Spinal cord (tissue), 9 donors: ENCODE measurements at regions not wholly inside any gene's neighbourhood (a gene's known extent, or its start where the extent isn't known, plus 50 kb on each side); places are given as distances from the start of the nearest gene placed in this dataset.

Source experiments
- DNase-seq, 6 donors: peaks; one replicate each; pipeline versions ENCODE4 v3.0.0 to v3.0.0-alpha.2; 2013 to 2015; ENCODE audit warnings: low spot score in 6 of 6, low read depth in 4 of 6
- H3K27ac ChIP-seq: one replicate; pipeline ENCODE4 v1.5.1; 2013; ENCODE audit warnings: low read depth, low read length, control low read depth
- H3K27me3 ChIP-seq: one replicate; pipeline ENCODE4 v1.6.1; 2013; ENCODE audit warnings: low read length; ENCODE audit not compliant: control insufficient read depth, insufficient read depth
- H3K36me3 ChIP-seq: one replicate; pipeline ENCODE4 v1.6.1; 2013; ENCODE audit warnings: low read length; ENCODE audit not compliant: control insufficient read depth, insufficient read depth
- H3K4me1 ChIP-seq: one replicate; pipeline ENCODE4 v1.6.1; 2013; ENCODE audit warnings: low read length; ENCODE audit not compliant: control insufficient read depth, insufficient read depth
- H3K4me3 ChIP-seq: one replicate; pipeline ENCODE4 v1.5.1; 2013; ENCODE audit warnings: low read depth, low read length, control low read depth
- H3K9me3 ChIP-seq: one replicate; pipeline ENCODE4 v1.6.1; 2013; ENCODE audit warnings: low read length; ENCODE audit not compliant: control insufficient read depth, insufficient read depth
- WGBS: methylation state at CpG from one replicate; pipeline ENCODE4 v1.1.5; 2013; ENCODE audit warnings: missing lambda C conversion rate; ENCODE audit not compliant: insufficient coverage; 5-methylcytosine and 5-hydroxymethylcytosine counted together
- donor health status: healthy.

DNA sequence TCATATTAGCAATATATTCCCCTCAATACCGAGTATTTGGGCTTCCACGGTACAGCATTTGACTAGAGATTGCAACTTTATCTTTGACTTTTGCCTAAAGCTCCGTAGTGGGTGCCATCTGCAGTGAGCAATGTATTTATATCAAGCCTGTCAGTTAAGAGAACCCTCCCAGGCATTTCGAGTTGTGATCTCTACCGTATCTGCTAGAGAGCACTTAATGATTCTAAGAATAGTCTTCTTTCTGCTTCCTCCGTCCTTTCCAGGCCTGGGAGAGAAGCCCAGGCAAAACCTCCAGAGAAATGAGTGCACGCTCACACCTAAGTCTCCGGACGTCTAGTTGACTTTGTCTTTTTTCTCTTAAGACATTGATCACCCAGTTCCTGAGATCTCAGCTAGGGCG lies 210.6 kb downstream of the KLF6 start:
- Histone ChIP-seq H3K36me3 (no peaks in the 10 kb centered on the region), H3K27ac (no peak overlapping the region), H3K9me3 (no peaks in the 10 kb centered on the region), H3K27me3 (no peaks in the 10 kb centered on the region), H3K4me3 (no peak overlapping the region), H3K4me1 (peaks cover 19% of the 10 kb centered on the region)
- no peak for DNase-seq
- WGBS, result 92% methylated on average over 7 of the region's 10 CpGs

DNA sequence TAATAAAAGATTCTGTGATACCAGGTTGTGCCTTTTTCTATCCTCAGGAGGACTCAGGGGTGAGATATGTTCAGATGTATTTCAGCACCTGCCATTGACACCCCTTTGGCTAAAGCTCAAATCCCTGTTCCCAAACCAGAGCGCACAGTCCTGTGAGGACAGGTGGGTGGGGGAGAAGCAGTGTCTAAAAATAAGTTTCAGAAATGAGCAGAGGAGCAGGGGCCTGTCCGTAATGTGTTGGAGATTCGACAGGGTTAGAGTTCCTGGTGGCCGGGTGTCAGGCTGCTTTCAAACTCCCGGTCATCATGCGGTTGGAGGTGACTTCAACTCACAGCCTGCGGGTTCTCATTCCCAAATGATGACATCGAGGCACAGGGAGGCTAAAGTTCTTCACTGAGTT lies 211.5 kb downstream of the KLF6 start:
- Histone ChIP-seq H3K4me1 (peaks cover 19% of the 10 kb centered on the region), H3K27me3 (no peaks in the 10 kb centered on the region), H3K9me3 (no peaks in the 10 kb centered on the region), H3K4me3 (no peak overlapping the region), H3K36me3 (no peaks in the 10 kb centered on the region), H3K27ac (no peak overlapping the region)
- WGBS, result 83% methylated on average over 7 of the region's 8 CpGs
- no peak for DNase-seq

DNA sequence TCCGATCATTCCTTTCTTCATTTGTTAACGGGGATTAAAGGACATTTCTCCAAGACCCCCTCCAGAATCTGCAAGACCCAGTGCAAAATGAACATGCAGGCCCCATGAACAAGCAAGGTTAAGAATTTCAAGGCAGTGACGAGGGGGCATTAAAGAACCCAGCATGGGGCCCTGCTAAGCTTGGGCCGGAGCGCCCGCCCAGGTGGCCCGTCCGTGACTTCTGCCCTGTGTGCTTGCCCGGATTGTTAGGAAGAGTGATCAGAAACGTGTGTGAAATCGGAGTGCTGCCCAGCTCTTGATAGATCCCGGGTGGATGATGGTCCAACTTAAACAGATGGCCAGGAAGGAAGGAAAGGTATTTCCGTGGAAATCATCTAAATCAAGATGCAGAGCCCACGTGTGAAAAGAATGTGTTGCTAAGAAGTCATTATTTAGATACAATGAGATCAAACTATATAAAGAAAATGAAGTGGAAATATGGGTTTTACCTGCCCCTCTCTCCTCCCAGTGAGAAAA lies 213.6 kb downstream of the KLF6 start:
- peaks cover 19% of the 10 kb centered on the region for H3K4me1 ChIP-seq
- no peak overlapping the region for H3K4me3 ChIP-seq
- no peaks in the 10 kb centered on the region for H3K27me3 ChIP-seq
- no peaks in the 10 kb centered on the region for H3K36me3 ChIP-seq
- no peak for DNase-seq
- H3K9me3 ChIP-seq, result no peaks in the 10 kb centered on the region
- 92% methylated on average over 12 of the region's 14 CpGs for WGBS
- peak overlapping the region; percentile 67 for H3K27ac ChIP-seq

GRCh38 chr10:3570855-3571266 lies 214.1 kb downstream of the KLF6 start:
- Histone ChIP-seq H3K36me3 (no peaks in the 10 kb centered on the region), H3K27ac (peak overlapping the region; percentile 67), H3K4me1 (peaks cover 19% of the 10 kb centered on the region), H3K4me3 (no peak overlapping the region), H3K9me3 (peaks cover 1% of the 10 kb centered on the region), H3K27me3 (no peaks in the 10 kb centered on the region)
- WGBS, result 58% methylated on average over 8 of the region's 9 CpGs
- DNase-seq, result peak in 1 of 6 donors; percentile 31

GRCh38 chr10:3570131-3570729 lies 214.8 kb downstream of the KLF6 start:
- H3K36me3 ChIP-seq, result no peaks in the 10 kb centered on the region
- DNase-seq, result peak in 2 of 6 donors; percentile 48 to 54
- no peak overlapping the region for H3K4me3 ChIP-seq
- H3K27ac ChIP-seq, result peak overlapping the region; percentile 67
- WGBS, result 61% methylated on average over 13 of the region's 13 CpGs
- H3K27me3 ChIP-seq, result no peaks in the 10 kb centered on the region
- peaks cover 2% of the 10 kb centered on the region for H3K9me3 ChIP-seq
- peaks cover 19% of the 10 kb centered on the region for H3K4me1 ChIP-seq

DNA sequence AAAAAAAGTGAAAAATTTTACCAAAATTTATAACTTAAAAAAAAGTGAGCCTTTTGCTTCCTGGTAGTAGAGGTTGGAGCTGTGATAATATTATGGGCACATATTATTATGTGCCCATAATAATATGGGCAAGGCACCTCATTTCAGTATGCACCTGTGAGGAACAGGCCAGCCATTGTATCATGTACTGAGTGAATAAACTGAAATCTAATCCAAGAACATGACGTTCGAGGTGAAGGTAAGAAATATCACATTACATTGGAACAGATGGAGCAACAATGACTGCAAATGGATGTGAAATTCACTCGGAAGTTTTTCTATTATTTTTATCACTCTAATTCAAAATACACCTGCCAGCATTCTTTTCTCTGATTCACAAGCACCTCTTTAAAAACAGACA lies 216.0 kb downstream of the KLF6 start:
- H3K27ac ChIP-seq, result no peak overlapping the region
- H3K4me1 ChIP-seq, result peaks cover 19% of the 10 kb centered on the region
- H3K36me3 ChIP-seq, result no peaks in the 10 kb centered on the region
- no CpG with 5 or more reads among the region's 3 CpGs for WGBS
- H3K27me3 ChIP-seq, result no peaks in the 10 kb centered on the region
- peaks cover 2% of the 10 kb centered on the region for H3K9me3 ChIP-seq
- no peak overlapping the region for H3K4me3 ChIP-seq
- DNase-seq, result no peak

- DNase-seq, result no peak
- H3K9me3 ChIP-seq, result peaks cover 2% of the 10 kb centered on the region
- H3K27me3 ChIP-seq, result no peaks in the 10 kb centered on the region
- H3K36me3 ChIP-seq, result no peaks in the 10 kb centered on the region
- no peak overlapping the region for H3K4me3 ChIP-seq
- peaks cover 19% of the 10 kb centered on the region for H3K4me1 ChIP-seq
- WGBS, result 88% methylated on average over 6 of the region's 7 CpGs
- no peak overlapping the region for H3K27ac ChIP-seq
Observed at GRCh38 chr10:3568392-3568791, 216.6 kb downstream of the KLF6 start.

- 90% methylated on average over 3 of the region's 9 CpGs for WGBS
Observed at GRCh38 chr10:3567291-3567963, 217.6 kb downstream of the KLF6 start.

DNA sequence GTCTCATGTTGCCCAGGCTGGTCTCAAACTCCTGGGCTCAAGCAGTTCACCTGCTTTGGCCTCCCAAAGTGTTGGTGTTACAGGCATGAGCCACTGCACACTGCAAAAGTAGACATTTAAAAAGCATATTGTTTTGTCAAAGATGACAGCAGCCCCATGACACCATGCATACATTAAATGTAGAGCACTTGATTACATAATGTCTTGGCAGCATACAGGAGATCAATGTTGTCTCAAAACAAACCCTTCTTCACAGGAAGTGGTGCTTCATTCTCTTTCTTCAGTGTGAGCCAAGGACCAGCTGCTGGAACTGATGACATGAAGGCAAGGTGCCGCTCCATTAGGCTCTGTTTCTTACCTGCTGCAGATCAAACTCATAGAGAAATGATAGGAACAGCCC lies 218.4 kb downstream of the KLF6 start:
- Histone ChIP-seq H3K27ac (no peak overlapping the region), H3K4me1 (peaks cover 19% of the 10 kb centered on the region), H3K9me3 (peaks cover 2% of the 10 kb centered on the region), H3K4me3 (no peak overlapping the region), H3K36me3 (no peaks in the 10 kb centered on the region), H3K27me3 (no peaks in the 10 kb centered on the region)
- 100% methylated on average over 1 of the region's 1 CpG for WGBS
- peak in 1 of 6 donors; percentile 36 for DNase-seq

More at GRCh38 chr10:3567291-3567963, 217.6 kb downstream of the KLF6 start:
- Histone ChIP-seq H3K27me3 (no peaks in the 10 kb centered on the region), H3K36me3 (no peaks in the 10 kb centered on the region), H3K27ac (no peak overlapping the region), H3K9me3 (peaks cover 2% of the 10 kb centered on the region), H3K4me1 (peaks cover 19% of the 10 kb centered on the region), H3K4me3 (no peak overlapping the region)
- DNase-seq, result no peak
